PFSK-1 (cell line): ENCODE measurements at regions not wholly inside any gene's neighbourhood (a gene's known extent, or its start where the extent isn't known, plus 50 kb on each side); places are given as distances from the start of the nearest gene placed in this dataset.

Experiments
- FOXP2 ChIP-seq: optimal IDR thresholded peaks from 2 replicates; pipeline ENCODE3; 2011; ENCODE audit warnings: borderline replicate concordance, control low read depth, inconsistent platforms; ENCODE audit not compliant: insufficient read depth; ENCODE audit errors: extremely low read length, extremely low read depth
- POLR2AphosphoS5 ChIP-seq: IDR thresholded peaks from 2 replicates; pipeline ENCODE4 v1.6.1; 2012; ENCODE audit warnings: low read depth, mild to moderate bottlenecking, control low read depth, low read length, moderate library complexity
- SIN3A ChIP-seq: IDR thresholded peaks from 2 replicates; pipeline ENCODE4 v1.6.1; 2012; ENCODE audit warnings: mild to moderate bottlenecking, low read length, moderate library complexity, borderline replicate concordance; ENCODE audit not compliant: insufficient read depth
- TAF1 ChIP-seq: IDR thresholded peaks from 2 replicates; pipeline ENCODE4 v1.6.1; 2012; ENCODE audit warnings: low read length, control low read depth, borderline replicate concordance; ENCODE audit not compliant: insufficient read depth
- TF ChIP-seq, protein P1 (sequence below), 2 experiments: IDR thresholded peaks; 2 replicates each; pipeline versions ENCODE4 v1.6.1 to v1.8.0; 2011 to 2012; ENCODE audit warnings: low read depth in 2 of 2, low read length in 2 of 2, control low read depth in 1 of 2, inconsistent platforms in 1 of 2, mild to moderate bottlenecking in 1 of 2, moderate library complexity in 1 of 2; ENCODE audit not compliant: insufficient read depth in 1 of 2

- TF ChIP-seq FOXP2 = no peak
- no peak for TF ChIP-seq POLR2AphosphoS5
- TF ChIP-seq, protein P1, sequence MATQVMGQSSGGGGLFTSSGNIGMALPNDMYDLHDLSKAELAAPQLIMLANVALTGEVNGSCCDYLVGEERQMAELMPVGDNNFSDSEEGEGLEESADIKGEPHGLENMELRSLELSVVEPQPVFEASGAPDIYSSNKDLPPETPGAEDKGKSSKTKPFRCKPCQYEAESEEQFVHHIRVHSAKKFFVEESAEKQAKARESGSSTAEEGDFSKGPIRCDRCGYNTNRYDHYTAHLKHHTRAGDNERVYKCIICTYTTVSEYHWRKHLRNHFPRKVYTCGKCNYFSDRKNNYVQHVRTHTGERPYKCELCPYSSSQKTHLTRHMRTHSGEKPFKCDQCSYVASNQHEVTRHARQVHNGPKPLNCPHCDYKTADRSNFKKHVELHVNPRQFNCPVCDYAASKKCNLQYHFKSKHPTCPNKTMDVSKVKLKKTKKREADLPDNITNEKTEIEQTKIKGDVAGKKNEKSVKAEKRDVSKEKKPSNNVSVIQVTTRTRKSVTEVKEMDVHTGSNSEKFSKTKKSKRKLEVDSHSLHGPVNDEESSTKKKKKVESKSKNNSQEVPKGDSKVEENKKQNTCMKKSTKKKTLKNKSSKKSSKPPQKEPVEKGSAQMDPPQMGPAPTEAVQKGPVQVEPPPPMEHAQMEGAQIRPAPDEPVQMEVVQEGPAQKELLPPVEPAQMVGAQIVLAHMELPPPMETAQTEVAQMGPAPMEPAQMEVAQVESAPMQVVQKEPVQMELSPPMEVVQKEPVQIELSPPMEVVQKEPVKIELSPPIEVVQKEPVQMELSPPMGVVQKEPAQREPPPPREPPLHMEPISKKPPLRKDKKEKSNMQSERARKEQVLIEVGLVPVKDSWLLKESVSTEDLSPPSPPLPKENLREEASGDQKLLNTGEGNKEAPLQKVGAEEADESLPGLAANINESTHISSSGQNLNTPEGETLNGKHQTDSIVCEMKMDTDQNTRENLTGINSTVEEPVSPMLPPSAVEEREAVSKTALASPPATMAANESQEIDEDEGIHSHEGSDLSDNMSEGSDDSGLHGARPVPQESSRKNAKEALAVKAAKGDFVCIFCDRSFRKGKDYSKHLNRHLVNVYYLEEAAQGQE (IDR thresholded peaks at IDR 0.05; ENCODE audit: insufficient read depth in 1 of 2, low read depth in 2 of 2, low read length in 2 of 2) = no peak
- TF ChIP-seq SIN3A = no peak
- TF ChIP-seq TAF1 = no peak
These were observed 481.5 kb upstream of the MIR17HG start for GRCh38 chr13:90866006-90866405.

GRCh38 chr13:90867336-90867683 lies 480.2 kb upstream of the MIR17HG start:
- no peak for TF ChIP-seq FOXP2
- TF ChIP-seq SIN3A = no peak
- TF ChIP-seq, protein P1 (IDR thresholded peaks at IDR 0.05; ENCODE audit: insufficient read depth in 1 of 2, low read depth in 2 of 2, low read length in 2 of 2) = no peak
- TF ChIP-seq TAF1 = no peak
- TF ChIP-seq POLR2AphosphoS5 = no peak

GRCh38 chr13:90868321-90868920 lies 479.1 kb upstream of the MIR17HG start:
- no peak for TF ChIP-seq TAF1

DNA sequence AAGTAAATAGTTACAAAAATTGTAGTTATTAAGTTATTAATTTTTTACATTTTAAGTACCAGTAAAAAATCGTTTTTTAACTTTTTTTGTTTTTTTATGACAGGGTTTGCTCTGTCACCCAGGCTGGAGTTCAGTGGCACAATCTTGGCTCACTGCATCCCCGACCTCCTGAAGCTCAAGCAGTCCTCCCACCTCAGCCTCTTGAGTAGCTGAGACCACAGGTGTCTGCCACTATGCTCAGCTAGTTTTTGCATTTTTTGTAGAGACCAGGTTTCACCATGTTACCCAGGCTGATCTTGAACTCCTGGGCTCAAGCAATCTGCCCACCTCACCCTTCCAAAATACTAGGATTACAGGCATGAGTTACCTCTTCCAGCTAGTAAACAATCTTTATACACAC lies 477.9 kb upstream of the MIR17HG start:
- TF ChIP-seq FOXP2 = no peak
- TF ChIP-seq TAF1 = no peak
- no peak for TF ChIP-seq POLR2AphosphoS5
- TF ChIP-seq, protein P1 (IDR thresholded peaks at IDR 0.05; ENCODE audit: insufficient read depth in 1 of 2, low read depth in 2 of 2, low read length in 2 of 2) = no peak

DNA sequence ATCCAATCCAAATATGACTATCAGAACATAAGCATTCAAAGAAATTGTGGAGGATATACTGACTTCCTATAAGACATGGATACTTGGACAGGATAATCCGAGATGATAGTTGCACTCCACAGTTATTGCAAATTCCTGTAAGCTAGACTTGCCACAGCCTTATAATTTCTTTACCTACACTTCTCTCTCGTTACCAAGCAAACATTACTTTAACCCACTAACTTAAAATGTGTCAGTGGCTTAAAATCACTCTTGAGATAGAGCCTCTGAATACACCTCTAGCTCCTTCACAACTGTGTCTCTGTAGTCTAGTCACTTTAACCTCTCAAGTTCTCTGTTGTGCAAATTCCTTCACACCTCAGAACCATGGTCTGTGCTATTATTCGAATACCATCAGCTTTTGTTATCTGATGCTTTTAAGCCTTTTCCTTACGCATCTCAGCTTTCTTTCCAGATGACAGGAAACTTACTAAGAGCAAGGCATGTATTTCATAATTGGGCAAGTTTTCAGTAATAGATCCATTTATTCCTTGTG lies 474.9 kb upstream of the MIR17HG start:
- TF ChIP-seq TAF1 (no peak), FOXP2 (no peak), SIN3A (no peak), POLR2AphosphoS5 (no peak)
- TF ChIP-seq, protein P1 (IDR thresholded peaks at IDR 0.05; ENCODE audit: insufficient read depth in 1 of 2, low read depth in 2 of 2, low read length in 2 of 2) = no peak
